SK-N-MC (cell line): ENCODE measurements at regions not wholly inside any gene's neighbourhood (a gene's known extent, or its start where the extent isn't known, plus 50 kb on each side); places are given as distances from the start of the nearest gene placed in this dataset.

Source experiments
- EZH2 ChIP-seq: fragments of 200-600 bp; sonication (generic); IDR thresholded peaks from one replicate; pipeline ENCODE4 v1.6.1; 2017; ENCODE audit warnings: antibody characterized with exemption
- FOXP2 ChIP-seq: optimal IDR thresholded peaks from 2 replicates; pipeline ENCODE3; 2011; ENCODE audit warnings: mild to moderate bottlenecking, moderate library complexity; ENCODE audit not compliant: insufficient read depth; ENCODE audit errors: extremely low read length, control extremely low read depth
- POLR2AphosphoS5 ChIP-seq: IDR thresholded peaks from 2 replicates; pipeline ENCODE4 v1.6.1; 2012; ENCODE audit warnings: mild to moderate bottlenecking, low read depth, low read length, borderline replicate concordance

DNA sequence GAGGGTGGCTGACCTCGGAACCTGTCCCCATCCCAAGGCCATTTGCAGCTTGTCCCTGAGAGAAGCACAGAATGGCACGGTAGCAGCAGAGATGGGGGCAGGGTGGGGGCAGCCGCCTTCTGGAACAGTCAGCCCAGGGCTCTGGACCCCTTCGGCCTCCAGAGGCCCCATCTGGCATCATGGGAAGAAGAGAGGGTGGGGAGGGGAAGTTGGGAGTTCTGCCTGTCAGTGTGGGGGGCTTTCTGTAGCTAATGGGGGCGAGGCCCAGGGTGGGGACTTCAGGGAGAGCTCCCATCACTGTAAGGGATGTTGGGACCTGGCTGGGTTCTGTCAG lies 62.9 kb upstream of the ADRA2C start:
- no peak for TF ChIP-seq EZH2
- TF ChIP-seq POLR2AphosphoS5 = no peak
- no peak for TF ChIP-seq FOXP2
